Ishikawa (cell line): ENCODE measurements at regions not wholly inside any gene's neighbourhood (a gene's known extent, or its start where the extent isn't known, plus 50 kb on each side); places are given as distances from the start of the nearest gene placed in this dataset.

Experiments
- CEBPB ChIP-seq: IDR thresholded peaks from 2 replicates; pipeline ENCODE4 v1.6.1; 2012
- CREB1 ChIP-seq: IDR thresholded peaks from 2 replicates; pipeline ENCODE4 v1.6.1; 2012; ENCODE audit warnings: low read depth
- EGR1 ChIP-seq: IDR thresholded peaks from 2 replicates; pipeline ENCODE4 v1.6.1; 2012
- EP300 ChIP-seq: IDR thresholded peaks from 2 replicates; pipeline ENCODE4 v1.6.1; 2012; ENCODE audit warnings: borderline replicate concordance
- FOXM1 ChIP-seq: IDR thresholded peaks from 2 replicates; pipeline ENCODE4 v1.6.1; 2012; ENCODE audit warnings: low read depth, borderline replicate concordance
- MAX ChIP-seq: IDR thresholded peaks from 2 replicates; pipeline ENCODE4 v1.6.1; 2012
- NFIC ChIP-seq: IDR thresholded peaks from 2 replicates; pipeline ENCODE4 v1.6.1; 2012
- RAD21 ChIP-seq: IDR thresholded peaks from 2 replicates; pipeline ENCODE4 v1.6.1; 2012; ENCODE audit warnings: low read depth
- REST ChIP-seq: IDR thresholded peaks from 2 replicates; pipeline ENCODE4 v1.6.1; 2012; ENCODE audit warnings: low read depth, mild to moderate bottlenecking
- TAF1 ChIP-seq: IDR thresholded peaks from 2 replicates; pipeline ENCODE4 v1.6.1; 2012; ENCODE audit warnings: low read depth, mild to moderate bottlenecking
- YY1 ChIP-seq: IDR thresholded peaks from 2 replicates; pipeline ENCODE4 v1.6.1; 2012; ENCODE audit warnings: low read depth
- ZBTB7A ChIP-seq: IDR thresholded peaks from 2 replicates; pipeline ENCODE4 v1.6.1; 2012; ENCODE audit warnings: low read depth

GRCh38 chr18:76580288-76580962 lies 85.4 kb upstream of the ZNF516 start:
- TF ChIP-seq TAF1 (no peak), MAX (no peak), CREB1 (no peak), YY1 (no peak), FOXM1 (no peak), EP300 (no peak), NFIC (no peak), EGR1 (no peak), CEBPB (no peak), REST (no peak), RAD21 (no peak), ZBTB7A (no peak)
